ENCODE measurements at regions not wholly inside any gene's neighbourhood (a gene's known extent, or its start where the extent isn't known, plus 50 kb on each side); places are given as distances from the start of the nearest gene placed in this dataset.

DNA sequence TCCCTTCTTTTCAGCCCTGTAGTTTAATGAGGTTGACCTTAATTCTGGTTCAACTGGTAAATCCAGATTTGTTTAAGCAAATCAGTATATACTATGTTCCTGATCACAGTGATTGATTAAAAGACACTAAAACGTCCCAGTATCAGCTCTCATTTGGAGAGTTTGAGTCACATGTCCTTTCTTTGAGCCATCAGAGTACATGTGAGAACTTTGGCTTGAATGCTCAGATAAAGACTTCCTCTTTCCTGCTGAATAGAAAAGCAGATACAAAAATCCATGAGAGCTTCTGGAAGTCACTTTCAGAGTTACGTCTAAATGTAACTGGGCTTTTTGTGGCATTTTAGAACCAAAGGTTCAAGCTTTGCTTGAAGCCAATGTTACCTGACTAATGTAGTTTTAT, 341.8 kb upstream of the SATB1 start:
- Histone ChIP-seq H3K4me1 (no peaks in the 10 kb centered on the region), H3K27me3 (no peaks in the 10 kb centered on the region), H3K27ac (no peak overlapping the region), H3K36me3 (no peaks in the 10 kb centered on the region), H3K4me3 (no peak overlapping the region), H3K9me3 (no peaks in the 10 kb centered on the region)
- TF ChIP-seq POLR2A (IDR thresholded peaks at IDR 0.05): no peak
- TF ChIP-seq, protein P1, sequence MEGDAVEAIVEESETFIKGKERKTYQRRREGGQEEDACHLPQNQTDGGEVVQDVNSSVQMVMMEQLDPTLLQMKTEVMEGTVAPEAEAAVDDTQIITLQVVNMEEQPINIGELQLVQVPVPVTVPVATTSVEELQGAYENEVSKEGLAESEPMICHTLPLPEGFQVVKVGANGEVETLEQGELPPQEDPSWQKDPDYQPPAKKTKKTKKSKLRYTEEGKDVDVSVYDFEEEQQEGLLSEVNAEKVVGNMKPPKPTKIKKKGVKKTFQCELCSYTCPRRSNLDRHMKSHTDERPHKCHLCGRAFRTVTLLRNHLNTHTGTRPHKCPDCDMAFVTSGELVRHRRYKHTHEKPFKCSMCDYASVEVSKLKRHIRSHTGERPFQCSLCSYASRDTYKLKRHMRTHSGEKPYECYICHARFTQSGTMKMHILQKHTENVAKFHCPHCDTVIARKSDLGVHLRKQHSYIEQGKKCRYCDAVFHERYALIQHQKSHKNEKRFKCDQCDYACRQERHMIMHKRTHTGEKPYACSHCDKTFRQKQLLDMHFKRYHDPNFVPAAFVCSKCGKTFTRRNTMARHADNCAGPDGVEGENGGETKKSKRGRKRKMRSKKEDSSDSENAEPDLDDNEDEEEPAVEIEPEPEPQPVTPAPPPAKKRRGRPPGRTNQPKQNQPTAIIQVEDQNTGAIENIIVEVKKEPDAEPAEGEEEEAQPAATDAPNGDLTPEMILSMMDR (IDR thresholded peaks at IDR 0.05): no peak
- DNase-seq: no peak

DNA sequence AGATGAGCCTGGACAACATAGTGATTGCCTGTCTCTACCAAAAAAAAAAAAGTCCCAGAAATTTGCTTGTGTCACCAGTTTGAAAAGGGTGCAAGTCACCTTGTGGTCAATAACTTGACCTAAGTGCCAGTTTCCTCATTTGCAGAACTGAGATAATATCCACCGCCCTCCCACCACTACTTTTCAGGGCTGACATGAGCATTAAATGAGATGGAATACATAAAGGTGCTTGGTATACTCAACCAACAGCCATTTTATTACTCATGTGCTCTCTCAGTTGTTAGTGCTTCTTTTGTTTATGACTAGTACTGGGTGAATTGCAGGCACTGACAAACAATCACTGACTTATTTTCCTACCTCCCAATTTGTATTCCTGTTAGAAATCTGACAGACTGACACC, 340.5 kb upstream of the SATB1 start:
- DNase-seq: no peak
- TF ChIP-seq, protein P1 (IDR thresholded peaks at IDR 0.05): no peak
- no peak for TF ChIP-seq POLR2A (IDR thresholded peaks at IDR 0.05)
- no peaks in the 10 kb centered on the region for H3K27me3 ChIP-seq
- H3K27ac ChIP-seq: no peak overlapping the region
- H3K9me3 ChIP-seq: no peaks in the 10 kb centered on the region
- H3K36me3 ChIP-seq: no peaks in the 10 kb centered on the region
- H3K4me1 ChIP-seq: no peaks in the 10 kb centered on the region
- H3K4me3 ChIP-seq: no peak overlapping the region

DNA sequence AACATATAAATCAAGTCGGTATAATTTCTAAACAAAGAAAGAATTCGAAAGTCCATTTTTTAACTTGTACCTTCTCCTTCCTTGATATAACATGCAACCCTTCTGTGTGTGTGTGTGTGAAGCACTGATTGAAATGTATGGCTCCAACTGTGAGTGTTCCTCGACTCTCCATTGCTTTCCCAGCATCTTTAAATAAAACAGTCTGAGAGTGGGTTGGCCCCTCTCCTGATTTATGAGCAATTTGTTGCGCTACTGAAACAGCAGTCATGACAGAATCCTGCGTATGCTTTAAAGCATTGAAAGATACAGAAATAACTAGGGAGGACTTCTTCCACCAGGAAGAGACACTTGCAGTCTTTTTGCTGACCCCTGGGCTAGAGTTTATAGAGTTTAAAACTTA, 340.0 kb upstream of the SATB1 start:
- Histone ChIP-seq H3K4me1 (no peaks in the 10 kb centered on the region), H3K4me3 (no peak overlapping the region), H3K27ac (no peak overlapping the region), H3K9me3 (no peaks in the 10 kb centered on the region), H3K36me3 (no peaks in the 10 kb centered on the region), H3K27me3 (no peaks in the 10 kb centered on the region)
- no peak for DNase-seq
- TF ChIP-seq, protein P1 (IDR thresholded peaks at IDR 0.05): no peak
- no peak for TF ChIP-seq POLR2A (IDR thresholded peaks at IDR 0.05)

DNA sequence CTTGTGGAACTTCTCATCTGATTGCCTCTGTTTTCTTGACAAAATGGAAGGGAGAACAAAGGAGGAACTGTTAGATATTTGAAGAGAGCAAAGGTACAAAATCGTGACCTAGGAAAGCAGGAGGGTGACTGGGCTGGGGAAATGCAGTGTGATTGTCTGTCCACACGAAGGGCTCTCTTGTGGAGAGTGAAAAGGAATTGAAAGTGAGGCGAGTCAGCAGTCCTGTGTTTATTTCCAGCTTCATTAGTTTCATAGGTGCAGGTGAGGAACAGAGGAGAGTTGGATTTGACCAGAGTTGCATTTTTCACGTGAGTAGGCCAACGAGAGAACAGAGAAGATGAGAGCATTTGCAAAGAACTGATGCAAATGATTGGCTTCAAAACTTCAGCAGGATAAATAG, 336.4 kb upstream of the SATB1 start:
- Histone ChIP-seq H3K27ac (no peak overlapping the region), H3K4me3 (no peak overlapping the region), H3K27me3 (no peaks in the 10 kb centered on the region), H3K36me3 (no peaks in the 10 kb centered on the region), H3K4me1 (no peaks in the 10 kb centered on the region), H3K9me3 (no peaks in the 10 kb centered on the region)
- no peak for DNase-seq
- TF ChIP-seq, protein P1 (IDR thresholded peaks at IDR 0.05): no peak

DNA sequence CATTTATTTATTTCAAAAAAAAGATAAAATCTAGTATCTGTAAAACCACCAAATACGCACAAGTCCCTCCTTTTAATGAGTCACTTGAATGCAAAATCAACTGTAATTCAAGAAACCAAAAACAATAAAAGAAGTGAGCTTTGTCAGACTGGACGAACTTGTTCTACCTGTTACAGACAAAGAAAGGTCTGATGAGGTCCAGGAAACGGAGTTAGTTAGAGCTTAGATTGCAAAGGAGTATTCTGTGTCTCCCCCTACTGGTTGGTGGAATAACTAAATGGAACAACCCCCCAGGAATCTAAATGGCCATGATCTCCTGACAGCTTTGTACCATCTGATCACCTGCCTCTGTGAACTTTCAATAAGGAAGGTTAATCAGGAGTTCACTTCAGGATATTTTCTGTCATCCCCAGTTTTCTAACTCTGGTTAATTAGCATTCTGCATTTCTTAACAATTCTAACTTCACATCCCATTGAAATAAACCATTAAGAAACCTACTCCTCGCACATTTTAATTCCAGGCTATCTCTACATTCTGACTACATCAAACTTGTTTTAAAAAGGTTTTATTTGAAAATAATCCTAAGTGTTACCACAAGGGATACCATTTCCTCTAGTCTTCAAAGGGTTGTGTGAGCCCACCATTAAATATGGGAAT, 333.0 kb upstream of the SATB1 start:
- no peaks in the 10 kb centered on the region for H3K9me3 ChIP-seq
- no peak for TF ChIP-seq POLR2A (IDR thresholded peaks at IDR 0.05)
- TF ChIP-seq, protein P1 (IDR thresholded peaks at IDR 0.05): peak; percentile 48 to 96 (median 89)
- no peaks in the 10 kb centered on the region for H3K27me3 ChIP-seq
- H3K4me3 ChIP-seq: no peak overlapping the region
- peak in 1 of 3 donors; percentile 48 for DNase-seq
- no peak overlapping the region for H3K27ac ChIP-seq
- no peaks in the 10 kb centered on the region for H3K36me3 ChIP-seq
- H3K4me1 ChIP-seq: no peaks in the 10 kb centered on the region

DNA sequence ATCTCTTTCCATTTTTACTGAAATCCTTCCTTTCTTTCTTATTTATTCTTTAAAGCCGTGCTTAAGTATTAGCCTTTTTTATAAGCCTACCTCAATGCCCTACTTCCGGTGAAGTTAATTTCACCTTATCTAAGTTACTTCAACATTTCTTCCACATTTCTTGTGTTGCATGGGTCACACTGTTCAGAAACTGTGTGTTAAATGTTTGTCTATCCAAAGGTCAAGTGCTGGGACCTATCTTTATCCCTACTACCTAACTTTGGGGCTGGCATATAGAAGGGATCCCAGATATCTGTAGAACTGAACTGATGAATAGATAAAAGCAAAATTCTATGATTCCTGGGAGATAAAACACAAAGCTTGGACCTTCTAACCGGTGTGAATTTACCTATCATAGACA, 332.3 kb upstream of the SATB1 start:
- Histone ChIP-seq H3K27me3 (no peaks in the 10 kb centered on the region), H3K27ac (no peak overlapping the region), H3K4me1 (no peaks in the 10 kb centered on the region), H3K4me3 (no peak overlapping the region), H3K9me3 (no peaks in the 10 kb centered on the region), H3K36me3 (no peaks in the 10 kb centered on the region)
- no peak for TF ChIP-seq POLR2A (IDR thresholded peaks at IDR 0.05)
- TF ChIP-seq, protein P1 (IDR thresholded peaks at IDR 0.05): no peak
- DNase-seq: no peak

Data from Peyer's patch (tissue), 4 donors.